Neuronal stem cell (in vitro differentiated cells): ENCODE measurements at regions not wholly inside any gene's neighbourhood (a gene's known extent, or its start where the extent isn't known, plus 50 kb on each side); places are given as distances from the start of the nearest gene placed in this dataset.

Experiments used
- DNase-seq: peaks from one replicate; pipeline ENCODE4 v3.0.0-alpha.2; 2013; ENCODE audit warnings: low spot score
- H2AFZ ChIP-seq: one replicate; pipeline ENCODE4 v1.6.1; 2013; ENCODE audit warnings: mild to moderate bottlenecking, low read length, inconsistent platforms
- H2AK5ac ChIP-seq: 2 replicates; pipeline ENCODE4 v1.6.1; 2013; ENCODE audit warnings: low read depth, mild to moderate bottlenecking, inconsistent platforms, low read length, moderate library complexity, mixed read lengths
- H2BK120ac ChIP-seq: 2 replicates; pipeline ENCODE4 v1.6.1; 2013; ENCODE audit warnings: low read depth, mild to moderate bottlenecking, inconsistent platforms, low read length, moderate library complexity, mixed read lengths
- H2BK12ac ChIP-seq: one replicate; pipeline ENCODE4 v1.6.1; 2013; ENCODE audit warnings: low read length, inconsistent platforms
- H2BK15ac ChIP-seq: 2 replicates; pipeline ENCODE4 v1.6.1; 2013; ENCODE audit warnings: mild to moderate bottlenecking, low read length, inconsistent platforms, mixed read lengths
- H2BK5ac ChIP-seq: one replicate; pipeline ENCODE4 v1.6.1; 2013; ENCODE audit warnings: inconsistent platforms, mild to moderate bottlenecking, low read length, moderate library complexity
- H3K14ac ChIP-seq: one replicate; pipeline ENCODE4 v1.6.1; 2013; ENCODE audit warnings: low read length, inconsistent platforms
- H3K18ac ChIP-seq: 2 replicates; pipeline ENCODE4 v1.6.1; 2013; ENCODE audit warnings: low read length, inconsistent platforms
- H3K23ac ChIP-seq: 2 replicates; pipeline ENCODE4 v1.6.1; 2013; ENCODE audit warnings: low read depth, mild to moderate bottlenecking, mixed read lengths, low read length, inconsistent platforms; ENCODE audit not compliant: poor library complexity
- H3K27ac ChIP-seq: replicated peaks from 3 replicates; pipeline ENCODE4 v1.5.1; 2013; ENCODE audit warnings: low read length, inconsistent platforms
- H3K27me3 ChIP-seq, 3 experiments: 2 replicates each; pipeline ENCODE4 v1.6.1; 2013; ENCODE audit warnings: low read length in 3 of 3, mild to moderate bottlenecking in 2 of 3, inconsistent platforms in 1 of 3, low read depth in 1 of 3, mixed read lengths in 1 of 3, moderate library complexity in 1 of 3; ENCODE audit not compliant: control insufficient read depth in 3 of 3, insufficient read depth in 3 of 3
- H3K36me3 ChIP-seq, 2 donors: replicated peaks in 1 of 2; 2 replicates each; pipeline ENCODE4 v1.6.1; 2013; ENCODE audit warnings: low read length in 2 of 2; ENCODE audit not compliant: control insufficient read depth in 2 of 2, insufficient read depth in 2 of 2
- H3K4ac ChIP-seq: 2 replicates; pipeline ENCODE4 v1.6.1; 2013; ENCODE audit warnings: inconsistent platforms, mild to moderate bottlenecking, low read length, moderate library complexity
- H3K4me1 ChIP-seq, 2 donors: 1 replicate in 1 of 2; 2 replicates in 1 of 2; pipeline ENCODE4 v1.6.1; 2013; ENCODE audit warnings: low read length in 2 of 2, low read depth in 1 of 2; ENCODE audit not compliant: control insufficient read depth in 2 of 2, insufficient read depth in 1 of 2
- H3K4me2 ChIP-seq: one replicate; pipeline ENCODE4 v1.6.1; 2013; ENCODE audit warnings: mild to moderate bottlenecking, low read length, inconsistent platforms; ENCODE audit not compliant: insufficient read depth, poor library complexity, severe bottlenecking
- H3K4me3 ChIP-seq, 2 donors: 2 replicates each; pipeline ENCODE4 v1.5.1; 2013; ENCODE audit warnings: low read length in 2 of 2, mild to moderate bottlenecking in 2 of 2, inconsistent platforms in 1 of 2, moderate library complexity in 1 of 2
- H3K79me1 ChIP-seq: one replicate; pipeline ENCODE4 v1.6.1; 2013; ENCODE audit warnings: low read depth, mild to moderate bottlenecking, inconsistent platforms, low read length, moderate library complexity
- H3K9ac ChIP-seq: one replicate; pipeline ENCODE4 v1.6.1; 2013; ENCODE audit warnings: mild to moderate bottlenecking, low read depth, low read length, inconsistent platforms; ENCODE audit not compliant: poor library complexity
- H3K9me3 ChIP-seq, 2 donors: replicated peaks in 1 of 2; 2 replicates each; pipeline versions ENCODE3 to v1.6.1; 2013; ENCODE audit warnings: low read length in 2 of 2, mild to moderate bottlenecking in 2 of 2, inconsistent platforms in 1 of 2, low read depth in 1 of 2, mixed read lengths in 1 of 2, moderate library complexity in 1 of 2; ENCODE audit not compliant: control insufficient read depth in 2 of 2, insufficient read depth in 1 of 2
- H4K8ac ChIP-seq: one replicate; pipeline ENCODE4 v1.6.1; 2013; ENCODE audit warnings: low read depth, mild to moderate bottlenecking, inconsistent platforms, low read length, moderate library complexity
- H4K91ac ChIP-seq: one replicate; pipeline ENCODE4 v1.6.1; 2013; ENCODE audit warnings: low read length, low read depth, mild to moderate bottlenecking, inconsistent platforms; ENCODE audit not compliant: poor library complexity
- WGBS, 2 donors: extraction: QIAGEN DNeasy Blood & Tissue Kit; methylation state at CpG; one replicate each; pipeline ENCODE4 v1.1.7; 2013; ENCODE audit warnings: missing lambda C conversion rate in 2 of 2, mixed read lengths in 1 of 2; ENCODE audit not compliant: insufficient read length in 2 of 2, insufficient replicate concordance in 1 of 2; ENCODE audit errors: extremely low coverage in 2 of 2; 5-methylcytosine and 5-hydroxymethylcytosine counted together

- Histone ChIP-seq H3K4me1 (peaks cover 5 to 6% of the 10 kb centered on the region in 2 donors), H2AFZ (no peak overlapping the region), H2BK5ac (no peak overlapping the region), H3K79me1 (peaks cover 1% of the 10 kb centered on the region), H2BK15ac (no peak overlapping the region), H3K4me2 (no peak overlapping the region), H4K91ac (no peak overlapping the region), H2BK120ac (no peak overlapping the region), H2BK12ac (no peak overlapping the region), H3K27ac (no peak overlapping the region), H4K8ac (no peak overlapping the region), H3K9me3 (no peaks in the 10 kb centered on the region), H3K27me3 (no peaks in the 10 kb centered on the region), H3K14ac (no peak overlapping the region), H3K36me3 (no peaks in the 10 kb centered on the region), H2AK5ac (no peak overlapping the region), H3K4ac (no peak overlapping the region), H3K4me3 (no peak overlapping the region), H3K9ac (no peak overlapping the region), H3K23ac (no peak overlapping the region), H3K18ac (no peak overlapping the region)
- WGBS, 2 donors = no CpG with 5 or more reads among the region's 4 CpGs
- DNase-seq = no peak
These were observed 114.0 kb upstream of the TAB2 start for GRCh38 chr6:149203509-149203908.

- Histone ChIP-seq H2BK15ac (no peak overlapping the region), H3K4me2 (no peak overlapping the region), H3K4me3 (no peak overlapping the region), H3K79me1 (no peaks in the 10 kb centered on the region), H3K9me3 (no peaks in the 10 kb centered on the region), H4K91ac (no peak overlapping the region), H4K8ac (no peak overlapping the region), H3K4ac (no peak overlapping the region), H3K14ac (no peak overlapping the region), H2AK5ac (no peak overlapping the region), H3K27me3 (no peaks in the 10 kb centered on the region), H2BK5ac (no peak overlapping the region), H3K4me1 (peaks cover 0 to 1% of the 10 kb centered on the region in 2 donors), H3K36me3 (no peaks in the 10 kb centered on the region), H3K9ac (no peak overlapping the region), H3K23ac (no peak overlapping the region), H2BK12ac (no peak overlapping the region), H3K18ac (no peak overlapping the region), H3K27ac (no peak overlapping the region), H2BK120ac (no peak overlapping the region), H2AFZ (no peak overlapping the region)
- WGBS, 2 donors = no CpG with 5 or more reads among the region's 4 CpGs
- no peak for DNase-seq
These were observed 109.3 kb upstream of the TAB2 start for GRCh38 chr6:149208134-149208601.

DNA sequence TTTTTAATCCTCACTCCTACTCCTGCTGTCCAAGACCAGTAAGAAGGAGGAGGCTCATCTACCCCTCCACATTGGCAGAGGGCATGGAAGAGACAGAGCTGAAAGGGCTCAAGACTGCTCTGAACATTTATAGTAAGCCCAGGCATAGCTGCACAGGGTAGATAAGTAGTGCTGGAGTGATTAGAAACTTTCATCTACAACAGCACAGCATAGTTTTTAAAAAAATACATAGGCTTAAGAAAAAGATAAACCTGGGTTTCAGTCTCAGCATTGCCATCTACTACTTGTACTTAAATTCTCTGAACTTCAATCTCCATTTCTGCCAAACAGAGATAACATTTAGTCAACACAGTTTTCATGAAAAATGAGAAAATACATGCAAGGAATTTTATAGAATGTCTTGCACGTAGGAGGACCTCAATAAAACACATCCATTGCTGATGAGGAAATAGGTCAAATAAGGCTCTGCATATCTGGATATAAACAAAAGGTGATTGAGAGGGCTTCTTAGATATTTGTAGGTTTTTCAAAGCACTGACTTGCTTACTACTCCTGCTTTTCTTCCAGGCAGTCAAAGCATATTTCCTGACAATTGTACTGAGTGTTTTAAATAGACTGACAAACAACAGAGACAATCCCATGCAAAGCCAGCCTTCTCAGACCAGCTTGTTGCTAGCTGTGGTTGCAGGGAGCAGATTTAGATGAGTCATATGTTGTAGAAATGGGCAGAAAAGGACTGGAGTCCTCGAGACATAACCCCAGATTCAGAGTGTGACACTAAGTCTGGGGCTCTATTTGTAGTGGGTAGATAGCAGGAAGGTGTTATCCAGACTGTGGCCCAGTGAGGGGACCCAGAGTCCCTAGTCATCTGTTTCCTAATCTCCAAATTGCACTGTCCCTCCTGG is 107.4 kb upstream of the TAB2 start:
- no CpG with 5 or more reads among the region's 2 CpGs for WGBS, 2 donors

DNA sequence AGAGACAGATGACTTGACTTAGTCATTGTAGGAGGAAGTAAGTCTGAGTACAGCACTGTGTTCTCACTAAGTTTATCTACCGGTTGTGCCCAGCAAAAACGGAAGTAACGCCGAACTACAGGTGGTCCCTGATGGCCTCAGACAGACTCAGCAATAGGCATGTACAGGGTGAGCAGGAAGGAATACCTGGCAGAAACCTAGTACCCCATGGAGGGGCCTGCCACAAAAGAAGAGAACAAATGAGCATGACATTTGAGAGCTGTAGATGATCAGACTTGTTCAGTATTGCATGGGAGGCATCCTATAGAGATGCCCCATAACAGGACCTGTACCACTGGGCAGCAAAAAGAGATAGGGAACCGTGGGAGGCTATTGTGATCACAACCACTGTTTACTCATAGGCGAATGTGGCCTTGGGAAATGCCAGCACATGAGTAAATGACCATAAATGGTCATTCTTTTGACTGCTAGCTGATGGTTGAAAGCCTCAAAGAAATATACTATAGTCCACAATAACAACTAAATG is 106.4 kb upstream of the TAB2 start:
- H2AK5ac ChIP-seq = no peak overlapping the region
- no peak overlapping the region for H4K91ac ChIP-seq
- no peaks in the 10 kb centered on the region for H3K9me3 ChIP-seq
- H2BK12ac ChIP-seq = no peak overlapping the region
- H3K27ac ChIP-seq = no peak overlapping the region
- no peaks in the 10 kb centered on the region for H3K4me1 ChIP-seq
- no peaks in the 10 kb centered on the region for H3K79me1 ChIP-seq
- H3K4ac ChIP-seq = no peak overlapping the region
- H3K23ac ChIP-seq = no peak overlapping the region
- WGBS, 2 donors = no CpG with 5 or more reads among the region's 6 CpGs
- no peak overlapping the region for H3K18ac ChIP-seq
- no peak overlapping the region for H3K9ac ChIP-seq
- no peak overlapping the region for H2BK120ac ChIP-seq
- no peaks in the 10 kb centered on the region for H3K36me3 ChIP-seq
- H2BK5ac ChIP-seq = no peak overlapping the region
- no peak overlapping the region for H2AFZ ChIP-seq
- H2BK15ac ChIP-seq = no peak overlapping the region
- H4K8ac ChIP-seq = no peak overlapping the region
- no peak overlapping the region for H3K4me2 ChIP-seq
- no peak overlapping the region for H3K4me3 ChIP-seq
- peaks cover 0 to 4% (median 0%) of the 10 kb centered on the region in 3 experiments for H3K27me3 ChIP-seq
- DNase-seq = no peak
- no peak overlapping the region for H3K14ac ChIP-seq

More for the DNA sequence above, 107.4 kb upstream of the TAB2 start:
- Histone ChIP-seq H2BK120ac (no peak overlapping the region), H3K4me2 (no peak overlapping the region), H2AFZ (no peak overlapping the region), H3K18ac (no peak overlapping the region), H3K4me1 (no peaks in the 10 kb centered on the region), H3K4ac (no peak overlapping the region), H3K27ac (no peak overlapping the region), H3K23ac (no peak overlapping the region), H3K27me3 (peaks cover 0 to 4% (median 0%) of the 10 kb centered on the region in 3 experiments), H2BK5ac (no peak overlapping the region), H3K9me3 (no peaks in the 10 kb centered on the region), H3K79me1 (no peaks in the 10 kb centered on the region), H3K9ac (no peak overlapping the region), H2AK5ac (no peak overlapping the region), H3K4me3 (no peak overlapping the region), H2BK15ac (no peak overlapping the region), H4K91ac (no peak overlapping the region), H4K8ac (no peak overlapping the region), H3K36me3 (no peaks in the 10 kb centered on the region), H2BK12ac (no peak overlapping the region), H3K14ac (no peak overlapping the region)
- no peak for DNase-seq
